ENCODE measurements at regions not wholly inside any gene's neighbourhood (a gene's known extent, or its start where the extent isn't known, plus 50 kb on each side); places are given as distances from the start of the nearest gene placed in this dataset.

DNA sequence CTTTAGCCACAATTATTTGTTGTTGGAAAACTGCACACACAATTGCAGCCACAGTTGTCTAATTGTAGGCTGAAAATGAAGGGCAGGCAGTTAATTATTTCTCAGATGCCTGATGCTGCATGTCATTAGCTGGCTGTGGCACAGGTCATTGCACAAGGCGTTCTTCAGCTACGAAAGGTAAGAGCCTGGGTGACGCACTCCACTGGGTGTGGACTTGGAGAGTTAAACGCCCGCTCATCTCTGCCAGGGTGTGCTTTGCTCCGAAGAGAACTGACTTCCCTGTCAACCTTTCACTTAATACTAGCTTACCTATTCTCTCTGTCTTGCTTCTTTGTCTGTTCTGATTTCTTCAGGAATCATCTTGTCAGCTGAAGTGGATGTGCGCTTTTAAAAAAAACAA is 91.4 kb upstream of the CPM start:
- H2AFZ ChIP-seq (ENCODE audit: control insufficient read depth, low read depth, low read length), result no peak overlapping the region
- H3K4me3 ChIP-seq, result no peak overlapping the region
- no peaks in the 10 kb centered on the region for H3K79me2 ChIP-seq (ENCODE audit: control insufficient read depth, insufficient read depth, low read length)
- no peak for FAIRE-seq
- H3K36me3 ChIP-seq (ENCODE audit: control insufficient read depth in 2 of 2, insufficient read depth in 2 of 2, low read length in 1 of 2), result no peaks in the 10 kb centered on the region
- H3K9me3 ChIP-seq (replicated peaks; ENCODE audit: control insufficient read depth, insufficient read depth, low read length), result no peaks in the 10 kb centered on the region
- SMC1A ChIA-PET (ENCODE audit: uncharacterized antibody, unreplicated experiment), result interaction anchor here (0.6 kb wide), 1 partner anchor 186 kb away, joined by 3 read pairs; no protein-coding TSS in a partner anchor
- no peak overlapping the region for H3K9ac ChIP-seq (ENCODE audit: control insufficient read depth, insufficient read depth, low read length)
- WGBS (ENCODE audit: insufficient coverage, insufficient replicate concordance, low lambda C conversion rate, missing lambda C conversion rate), result 69% methylated on average over 7 of the region's 7 CpGs
- no peaks in the 10 kb centered on the region for H3K4me1 ChIP-seq (ENCODE audit: control insufficient read depth, insufficient read depth, low read length)
- no peak for DNase-seq (ENCODE audit: low read depth, low spot score)
- POLR2A ChIA-PET, result no interaction called here
- H3K27ac ChIP-seq (ENCODE audit: control insufficient read depth, insufficient read depth), result no peak overlapping the region
- no peak for TF ChIP-seq ETV6 (conservative IDR thresholded peaks at IDR 0.05 in 1 of 2, IDR thresholded peaks at IDR 0.05 in 1 of 2; ENCODE audit: borderline replicate concordance in 1 of 2, low read depth in 1 of 2)
- no peak for TF ChIP-seq NBN (IDR thresholded peaks at IDR 0.05)
- TF ChIP-seq, protein P1, sequence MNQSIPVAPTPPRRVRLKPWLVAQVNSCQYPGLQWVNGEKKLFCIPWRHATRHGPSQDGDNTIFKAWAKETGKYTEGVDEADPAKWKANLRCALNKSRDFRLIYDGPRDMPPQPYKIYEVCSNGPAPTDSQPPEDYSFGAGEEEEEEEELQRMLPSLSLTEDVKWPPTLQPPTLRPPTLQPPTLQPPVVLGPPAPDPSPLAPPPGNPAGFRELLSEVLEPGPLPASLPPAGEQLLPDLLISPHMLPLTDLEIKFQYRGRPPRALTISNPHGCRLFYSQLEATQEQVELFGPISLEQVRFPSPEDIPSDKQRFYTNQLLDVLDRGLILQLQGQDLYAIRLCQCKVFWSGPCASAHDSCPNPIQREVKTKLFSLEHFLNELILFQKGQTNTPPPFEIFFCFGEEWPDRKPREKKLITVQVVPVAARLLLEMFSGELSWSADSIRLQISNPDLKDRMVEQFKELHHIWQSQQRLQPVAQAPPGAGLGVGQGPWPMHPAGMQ (IDR thresholded peaks at IDR 0.05; ENCODE audit: borderline replicate concordance), result no peak
- no peak for TF ChIP-seq ZZZ3 (IDR thresholded peaks at IDR 0.05; ENCODE audit: control insufficient read depth, insufficient read length, low read depth)
- ATAC-seq, result no peak
- no peak overlapping the region for H3K4me2 ChIP-seq (ENCODE audit: control insufficient read depth, insufficient read depth)
- H3K27me3 ChIP-seq (replicated peaks in 1 of 2; ENCODE audit: control insufficient read depth in 2 of 2, insufficient read depth in 2 of 2, low read length in 1 of 2), result no peaks in the 10 kb centered on the region
- BruUV-seq (replicated peaks), result no TSS peak
- H4K20me1 ChIP-seq (ENCODE audit: control insufficient read depth, insufficient read depth), result no peaks in the 10 kb centered on the region
- RAD21 ChIA-PET (ENCODE audit: unreplicated experiment), result no interaction called here
- intact Hi-C loops (cut with micrococcal nuclease; ENCODE audit: unreplicated experiment) (no loop called here), in situ Hi-C loops (cut with MboI) (no loop called here)
- CTCF ChIA-PET, result no interaction called here

DNA sequence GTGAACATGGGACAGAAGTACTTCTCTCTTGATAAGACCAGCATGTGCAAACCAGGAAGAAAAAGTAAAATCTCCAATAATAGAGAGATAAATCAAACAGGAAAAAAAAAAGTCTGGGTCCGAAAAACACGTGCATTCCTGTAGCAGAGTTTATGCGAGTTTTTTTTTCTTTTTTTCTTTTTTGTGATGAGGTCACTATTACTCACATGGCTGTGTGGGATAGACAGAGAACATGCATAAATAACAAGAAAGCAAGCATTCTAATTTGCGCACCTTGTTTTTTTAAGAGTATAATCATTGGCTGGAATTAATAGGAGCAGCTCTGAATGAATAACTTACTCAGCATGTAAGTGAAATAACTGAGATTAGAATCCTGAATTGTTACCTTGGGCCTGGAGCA is 91.9 kb upstream of the CPM start:
- no peak overlapping the region for H3K4me3 ChIP-seq
- H4K20me1 ChIP-seq (ENCODE audit: control insufficient read depth, insufficient read depth), result no peaks in the 10 kb centered on the region
- SMC1A ChIA-PET (ENCODE audit: uncharacterized antibody, unreplicated experiment), result no interaction called here
- ATAC-seq (no peak), DNase-seq (ENCODE audit: low read depth, low spot score) (no peak), FAIRE-seq (no peak)
- no peak overlapping the region for H2AFZ ChIP-seq (ENCODE audit: control insufficient read depth, low read depth, low read length)
- POLR2A ChIA-PET, result no interaction called here
- no TSS peak for BruUV-seq (replicated peaks)
- 22% methylated on average over 4 of the region's 4 CpGs for WGBS (ENCODE audit: insufficient coverage, insufficient replicate concordance, low lambda C conversion rate, missing lambda C conversion rate)
- no peaks in the 10 kb centered on the region for H3K4me1 ChIP-seq (ENCODE audit: control insufficient read depth, insufficient read depth, low read length)
- in situ Hi-C loops (cut with MboI) (no loop called here), intact Hi-C loops (cut with micrococcal nuclease; ENCODE audit: unreplicated experiment) (no loop called here)
- H3K9me3 ChIP-seq (replicated peaks; ENCODE audit: control insufficient read depth, insufficient read depth, low read length), result no peaks in the 10 kb centered on the region
- H3K27ac ChIP-seq (ENCODE audit: control insufficient read depth, insufficient read depth), result no peak overlapping the region
- H3K27me3 ChIP-seq (replicated peaks in 1 of 2; ENCODE audit: control insufficient read depth in 2 of 2, insufficient read depth in 2 of 2, low read length in 1 of 2), result no peaks in the 10 kb centered on the region
- no peaks in the 10 kb centered on the region for H3K36me3 ChIP-seq (ENCODE audit: control insufficient read depth in 2 of 2, insufficient read depth in 2 of 2, low read length in 1 of 2)
- no peak overlapping the region for H3K9ac ChIP-seq (ENCODE audit: control insufficient read depth, insufficient read depth, low read length)
- H3K79me2 ChIP-seq (ENCODE audit: control insufficient read depth, insufficient read depth, low read length), result no peaks in the 10 kb centered on the region
- H3K4me2 ChIP-seq (ENCODE audit: control insufficient read depth, insufficient read depth), result no peak overlapping the region
- CTCF ChIA-PET, result no interaction called here
- RAD21 ChIA-PET (ENCODE audit: unreplicated experiment), result no interaction called here
- TF ChIP-seq CHD4 (IDR thresholded peaks at IDR 0.05) (no peak), NR2C2 (IDR thresholded peaks at IDR 0.05; ENCODE audit: borderline replicate concordance, control insufficient read depth, insufficient read length, low read depth) (no peak)
